OCI-LY3 (cell line): ENCODE measurements at regions not wholly inside any gene's neighbourhood (a gene's known extent, or its start where the extent isn't known, plus 50 kb on each side); places are given as distances from the start of the nearest gene placed in this dataset.

Experiments used
- CTCF ChIP-seq: fragments of 200-600, 300-600 bp; sonication (generic); IDR thresholded peaks from 2 replicates; pipeline ENCODE4 v1.5.1; 2014; ENCODE audit warnings: antibody characterized with exemption, low read length, low read depth
- EZH2phosphoT487 ChIP-seq: fragments of 200-600 bp; shearing (Covaris generic); IDR thresholded peaks from 2 replicates; pipeline ENCODE4 v1.6.1; 2018; ENCODE audit warnings: antibody characterized with exemption, mixed run types, low read depth

- no peak for TF ChIP-seq CTCF
- no peak for TF ChIP-seq EZH2phosphoT487
These were observed 249.1 kb upstream of the SPRED2 start for GRCh38 chr2:65681503-65681902.
